Tibial nerve (tissue), 4 donors: ENCODE measurements at regions not wholly inside any gene's neighbourhood (a gene's known extent, or its start where the extent isn't known, plus 50 kb on each side); places are given as distances from the start of the nearest gene placed in this dataset.

Experiments
- CTCF ChIP-seq, 5 experiments: fragments of 200-600 bp in 3 of 5; fragments of 450-650 bp in 2 of 5; sonication (generic) in 3 of 5; IDR thresholded peaks; one replicate each; pipeline ENCODE4 v1.5.1; 2016 to 2019; ENCODE audit warnings: antibody characterized with exemption in 5 of 5, mild to moderate bottlenecking in 3 of 5, moderate library complexity in 2 of 5
- EP300 ChIP-seq, 2 donors: sonication (generic); formaldehyde crosslinking; IDR thresholded peaks; one replicate each; pipeline ENCODE4 v1.6.1; 2017; ENCODE audit warnings: antibody characterized with exemption in 2 of 2, mild to moderate bottlenecking in 1 of 2
- POLR2A ChIP-seq, 2 donors: fragments of 450-650 bp; IDR thresholded peaks; one replicate each; pipeline ENCODE4 v1.6.1; 2017; ENCODE audit warnings: antibody characterized with exemption in 2 of 2, mild to moderate bottlenecking in 2 of 2, moderate library complexity in 2 of 2

GRCh38 chr5:163870441-163870840 is 365.0 kb downstream of the MAT2B start:
- TF ChIP-seq CTCF (IDR thresholded peaks at IDR 0.05) (no peak), POLR2A (IDR thresholded peaks at IDR 0.05) (no peak), EP300 (IDR thresholded peaks at IDR 0.05) (no peak)
